ENCODE measurements at regions not wholly inside any gene's neighbourhood (a gene's known extent, or its start where the extent isn't known, plus 50 kb on each side); places are given as distances from the start of the nearest gene placed in this dataset.

DNA sequence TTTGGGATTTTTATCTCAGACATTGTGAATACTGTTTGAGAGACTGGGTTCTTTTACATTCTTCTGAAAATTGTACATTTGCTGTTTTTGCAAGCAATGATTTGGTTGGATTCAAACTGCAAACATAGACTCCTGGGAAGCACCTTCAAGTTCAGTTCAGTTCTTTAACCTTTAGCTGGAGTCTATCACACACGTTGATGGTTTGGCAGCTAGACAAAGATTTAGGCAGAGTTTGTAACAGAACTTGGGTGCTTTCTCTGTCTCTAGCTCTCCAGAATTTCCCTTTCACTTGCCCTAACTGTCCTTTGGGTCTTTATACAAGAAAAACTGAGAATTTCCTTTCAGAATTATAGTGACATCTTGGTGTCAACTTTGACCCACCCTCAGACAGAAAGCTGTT, 556.6 kb downstream of the DIAPH3 start:
- H3K27me3 ChIP-seq (ENCODE audit: control insufficient read depth, insufficient read depth, low read length, poor library complexity, severe bottlenecking) = no peaks in the 10 kb centered on the region
- WGBS, 2 experiments = 75 to 84% methylated on average over 1 of the region's 1 CpG

DNA sequence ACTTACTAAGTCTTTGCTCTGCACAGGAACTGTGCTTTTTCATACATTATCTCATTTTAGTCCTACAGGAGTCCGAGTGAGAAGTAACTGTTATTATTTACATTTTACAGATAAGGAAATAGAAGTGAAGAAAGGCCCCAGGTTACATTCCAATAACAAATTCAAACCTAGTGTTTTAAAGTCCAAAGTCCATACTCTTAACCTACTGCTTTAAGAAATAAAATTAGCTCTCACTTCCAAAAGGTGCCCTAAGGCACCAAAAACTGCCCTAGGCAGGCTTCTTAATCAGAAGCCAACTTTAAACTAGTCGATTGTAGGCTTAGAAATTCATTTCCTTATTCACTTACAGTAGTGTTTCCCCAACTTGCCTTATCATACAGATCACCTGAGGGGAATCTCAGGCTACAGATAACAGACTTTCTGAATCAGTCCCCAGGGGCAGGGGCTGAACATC, 555.9 kb downstream of the DIAPH3 start:
- H3K4me3 ChIP-seq (ENCODE audit: insufficient read depth, low read depth, low read length) = no peak overlapping the region
- WGBS, 2 experiments = 70 to 82% methylated on average over 1 of the region's 2 CpGs
- no peak overlapping the region for H3K27ac ChIP-seq (ENCODE audit: insufficient read depth, low read depth, low read length, poor library complexity, severe bottlenecking)
- no peaks in the 10 kb centered on the region for H3K27me3 ChIP-seq (ENCODE audit: control insufficient read depth, insufficient read depth, low read length, poor library complexity, severe bottlenecking)
- H3K4me1 ChIP-seq (ENCODE audit: control insufficient read depth, insufficient read depth, low read length) = no peaks in the 10 kb centered on the region
- no peaks in the 10 kb centered on the region for H3K36me3 ChIP-seq (ENCODE audit: control insufficient read depth, insufficient read depth, low read length)
- no peaks in the 10 kb centered on the region for H3K9me3 ChIP-seq (ENCODE audit: control insufficient read depth, low read length)

More for the DNA sequence above, 556.6 kb downstream of the DIAPH3 start:
- Histone ChIP-seq H3K36me3 (ENCODE audit: control insufficient read depth, insufficient read depth, low read length) (no peaks in the 10 kb centered on the region), H3K27ac (ENCODE audit: insufficient read depth, low read depth, low read length, poor library complexity, severe bottlenecking) (no peak overlapping the region), H3K4me3 (ENCODE audit: insufficient read depth, low read depth, low read length) (no peak overlapping the region), H3K4me1 (ENCODE audit: control insufficient read depth, insufficient read depth, low read length) (no peaks in the 10 kb centered on the region), H3K9me3 (ENCODE audit: control insufficient read depth, low read length) (no peaks in the 10 kb centered on the region)

DNA sequence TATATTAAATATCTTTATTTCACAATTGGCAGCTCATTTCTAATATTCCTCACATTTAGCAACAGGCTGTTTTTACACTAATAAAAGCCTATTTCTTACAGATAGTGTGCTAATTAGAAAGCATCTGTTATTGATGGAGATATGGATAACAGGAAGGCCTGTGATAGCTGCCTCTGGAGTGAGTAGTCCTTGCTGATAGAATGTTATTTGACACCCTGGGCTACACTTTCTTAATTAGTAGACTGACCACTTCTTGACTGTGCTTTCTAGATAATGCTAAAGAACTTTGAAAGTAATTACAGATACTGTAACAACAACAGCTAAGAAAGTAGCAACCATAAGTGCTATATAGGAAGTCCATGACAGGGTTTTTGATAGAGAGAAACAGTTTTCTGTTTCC, 554.3 kb downstream of the DIAPH3 start:
- Histone ChIP-seq H3K36me3 (ENCODE audit: control insufficient read depth, insufficient read depth, low read length) (no peaks in the 10 kb centered on the region), H3K4me1 (ENCODE audit: control insufficient read depth, insufficient read depth, low read length) (no peaks in the 10 kb centered on the region), H3K9me3 (ENCODE audit: control insufficient read depth, low read length) (no peaks in the 10 kb centered on the region), H3K4me3 (ENCODE audit: insufficient read depth, low read depth, low read length) (no peak overlapping the region), H3K27me3 (ENCODE audit: control insufficient read depth, insufficient read depth, low read length, poor library complexity, severe bottlenecking) (no peaks in the 10 kb centered on the region), H3K27ac (ENCODE audit: insufficient read depth, low read depth, low read length, poor library complexity, severe bottlenecking) (no peak overlapping the region)

Data from ectodermal cell (in vitro differentiated cells).